WERI-Rb-1 (cell line): ENCODE measurements at regions not wholly inside any gene's neighbourhood (a gene's known extent, or its start where the extent isn't known, plus 50 kb on each side); places are given as distances from the start of the nearest gene placed in this dataset.

Experiments
- DNase-seq: peaks from one replicate; pipeline ENCODE4 v3.0.0-alpha.2; 2020
- H3K27ac ChIP-seq: fragments of 250-450 bp; sonication (Bioruptor Pico); 2 replicates; pipeline ENCODE4 v1.5.1; 2020; ENCODE audit warnings: mild to moderate bottlenecking, moderate library complexity
- H3K27me3 ChIP-seq: fragments of 250-450 bp; sonication (Bioruptor Pico); 2 replicates; pipeline ENCODE4 v1.5.1; 2021; ENCODE audit warnings: mild to moderate bottlenecking, low read depth, moderate library complexity; ENCODE audit not compliant: insufficient read depth, severe bottlenecking
- H3K36me3 ChIP-seq: fragments of 250-450 bp; sonication (Bioruptor Pico); 2 replicates; pipeline ENCODE4 v1.5.1; 2020; ENCODE audit warnings: mild to moderate bottlenecking, moderate library complexity
- H3K4me3 ChIP-seq: 2 replicates; pipeline ENCODE4 v1.5.1; 2011; ENCODE audit warnings: low read depth, mild to moderate bottlenecking, control low read depth, low read length
- H3K9me3 ChIP-seq: fragments of 250-450 bp; sonication (Bioruptor Pico); 2 replicates; pipeline ENCODE4 v1.5.1; 2021; ENCODE audit warnings: mild to moderate bottlenecking, moderate library complexity; ENCODE audit not compliant: severe bottlenecking
- CTCF ChIP-seq: IDR thresholded peaks from 2 replicates; pipeline ENCODE4 v1.5.1; 2011; ENCODE audit warnings: low read depth, mild to moderate bottlenecking, control low read depth, inconsistent platforms, low read length

- no peaks in the 10 kb centered on the region for H3K27me3 ChIP-seq
- TF ChIP-seq CTCF, result no peak
- no peak for DNase-seq
- H3K9me3 ChIP-seq, result peaks cover 7% of the 10 kb centered on the region
- H3K27ac ChIP-seq, result no peak overlapping the region
- H3K4me3 ChIP-seq, result no peak overlapping the region
- no peaks in the 10 kb centered on the region for H3K36me3 ChIP-seq
Observed at GRCh38 chr12:5134861-5135525, 91.3 kb downstream of the KCNA5 start.

DNA sequence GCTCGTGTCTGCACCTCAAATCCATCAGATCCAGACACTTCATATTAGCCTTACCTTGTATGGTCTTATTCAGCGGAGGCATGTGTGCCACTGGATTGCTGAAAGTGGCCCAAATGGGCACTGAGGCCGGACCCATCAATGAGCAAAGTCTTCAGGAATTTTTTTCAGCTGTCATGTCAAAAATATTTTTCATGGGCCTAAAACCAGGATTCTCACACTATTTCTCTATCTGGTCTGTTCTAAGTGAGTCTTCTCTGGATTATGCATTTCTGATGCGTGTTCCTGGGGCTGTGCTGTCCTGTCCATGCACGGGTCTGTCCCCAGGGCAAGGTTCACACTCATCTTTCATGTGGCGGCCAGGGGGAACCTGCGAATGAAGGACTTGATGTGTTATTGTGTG is 94.6 kb downstream of the KCNA5 start:
- Histone ChIP-seq H3K27me3 (no peaks in the 10 kb centered on the region), H3K4me3 (no peak overlapping the region), H3K27ac (no peak overlapping the region), H3K9me3 (peaks cover 17% of the 10 kb centered on the region), H3K36me3 (no peaks in the 10 kb centered on the region)
- no peak for DNase-seq
- TF ChIP-seq CTCF, result no peak

GRCh38 chr12:5138845-5139244 is 95.2 kb downstream of the KCNA5 start:
- no peak for DNase-seq
- no peak overlapping the region for H3K4me3 ChIP-seq
- no peaks in the 10 kb centered on the region for H3K27me3 ChIP-seq
- peaks cover 20% of the 10 kb centered on the region for H3K9me3 ChIP-seq
- no peak overlapping the region for H3K27ac ChIP-seq
- no peak for TF ChIP-seq CTCF
- no peaks in the 10 kb centered on the region for H3K36me3 ChIP-seq

DNA sequence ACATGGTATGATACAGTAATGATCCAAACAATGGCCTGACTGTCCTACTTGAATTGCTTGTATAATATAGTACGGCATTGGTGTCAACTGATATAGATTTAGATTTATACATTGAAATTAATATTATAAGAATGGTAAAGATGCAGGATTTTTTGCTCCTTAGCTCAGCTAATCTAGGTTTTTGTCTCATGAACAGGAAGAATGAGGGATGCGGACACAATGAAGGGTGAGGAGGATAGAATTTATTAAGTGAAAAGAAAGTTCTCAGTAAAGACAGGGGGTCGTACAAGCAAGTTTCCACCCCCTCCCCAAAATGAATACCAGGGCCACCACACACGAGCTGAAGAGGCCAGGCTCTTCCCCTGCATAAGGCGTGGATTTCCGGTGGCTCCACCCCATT is 96.1 kb downstream of the KCNA5 start:
- no peak for DNase-seq
- Histone ChIP-seq H3K9me3 (peaks cover 20% of the 10 kb centered on the region), H3K27me3 (no peaks in the 10 kb centered on the region), H3K27ac (no peak overlapping the region), H3K4me3 (no peak overlapping the region), H3K36me3 (no peaks in the 10 kb centered on the region)
- no peak for TF ChIP-seq CTCF

DNA sequence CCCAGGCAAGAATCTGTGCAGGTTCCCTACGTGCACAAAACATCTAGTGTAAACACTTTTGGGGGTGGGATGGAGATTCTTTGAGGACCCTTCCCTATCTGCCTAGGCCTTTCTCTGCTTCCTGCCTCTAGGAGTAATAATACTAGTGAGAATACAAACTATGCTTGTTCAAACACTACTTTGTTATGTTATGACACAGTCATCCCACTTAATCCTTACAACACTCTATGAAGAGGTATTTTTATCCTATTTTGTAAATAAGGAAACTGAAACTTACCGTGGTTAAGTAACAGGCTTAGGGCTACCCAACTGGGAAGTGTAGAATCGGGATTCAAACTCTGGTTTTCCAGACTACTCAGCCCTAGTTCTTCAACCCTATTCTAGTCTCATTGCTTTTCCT is 96.5 kb downstream of the KCNA5 start:
- Histone ChIP-seq H3K36me3 (no peaks in the 10 kb centered on the region), H3K9me3 (peaks cover 20% of the 10 kb centered on the region), H3K27ac (no peak overlapping the region), H3K4me3 (no peak overlapping the region), H3K27me3 (no peaks in the 10 kb centered on the region)
- TF ChIP-seq CTCF, result no peak
- no peak for DNase-seq

- Histone ChIP-seq H3K27ac (no peak overlapping the region), H3K9me3 (no peaks in the 10 kb centered on the region), H3K27me3 (no peaks in the 10 kb centered on the region), H3K4me3 (no peak overlapping the region), H3K36me3 (no peaks in the 10 kb centered on the region)
- TF ChIP-seq CTCF, result no peak
- no peak for DNase-seq
Observed at GRCh38 chr12:5148880-5149279, 105.2 kb downstream of the KCNA5 start.
